Endodermal cell (in vitro differentiated cells): ENCODE measurements at regions not wholly inside any gene's neighbourhood (a gene's known extent, or its start where the extent isn't known, plus 50 kb on each side); places are given as distances from the start of the nearest gene placed in this dataset.
"Not testable (repeated sequence)": the region's sequence is repeated elsewhere in the genome, so short reads cannot be mapped to it uniquely, and the experiment has no call there.

Experiments used
- DNase-seq: peaks from one replicate; pipeline ENCODE4 v3.0.0-alpha.2; 2017
- H3K27ac ChIP-seq: 2 replicates; pipeline ENCODE4 v1.5.1; 2013; ENCODE audit warnings: mild to moderate bottlenecking, low read depth, low read length, moderate library complexity
- H3K27me3 ChIP-seq: 2 replicates; pipeline ENCODE4 v1.6.1; 2013; ENCODE audit warnings: mild to moderate bottlenecking, low read length, moderate library complexity; ENCODE audit not compliant: insufficient read depth, control insufficient read depth, poor library complexity, severe bottlenecking
- H3K36me3 ChIP-seq: 2 replicates; pipeline ENCODE4 v1.7.0; 2013; ENCODE audit warnings: mild to moderate bottlenecking, low read length, moderate library complexity; ENCODE audit not compliant: control insufficient read depth, insufficient read depth
- H3K4me1 ChIP-seq: one replicate; pipeline ENCODE4 v1.7.0; 2013; ENCODE audit warnings: low read length; ENCODE audit not compliant: control insufficient read depth, insufficient read depth
- H3K4me3 ChIP-seq: 2 replicates; pipeline ENCODE4 v1.5.1; 2013; ENCODE audit warnings: mild to moderate bottlenecking, low read length, moderate library complexity
- H3K9ac ChIP-seq: 2 replicates; pipeline ENCODE4 v1.6.1; 2013; ENCODE audit warnings: mild to moderate bottlenecking, low read length, moderate library complexity; ENCODE audit not compliant: poor library complexity, severe bottlenecking; ENCODE audit errors: extremely low read depth
- H3K9me3 ChIP-seq: 2 replicates; pipeline ENCODE4 v1.6.1; 2013; ENCODE audit warnings: mild to moderate bottlenecking, low read length, moderate library complexity; ENCODE audit not compliant: control insufficient read depth
- H3K27ac Mint-ChIP-seq: 2 replicates; pipeline ENCODE4 v1.8.0; 2020; ENCODE audit warnings: mixed read lengths
- H3K27me3 Mint-ChIP-seq: 2 replicates; pipeline ENCODE4 v1.8.0; 2021; ENCODE audit warnings: mild to moderate bottlenecking, mixed read lengths; ENCODE audit not compliant: insufficient read depth
- H3K36me3 Mint-ChIP-seq: 2 replicates; pipeline ENCODE4 v1.8.0; 2020; ENCODE audit warnings: low read depth, mixed read lengths
- H3K4me1 Mint-ChIP-seq: 2 replicates; pipeline ENCODE4 v1.8.0; 2020; ENCODE audit warnings: mixed read lengths
- H3K4me3 Mint-ChIP-seq: 2 replicates; pipeline ENCODE4 v1.8.0; 2020; ENCODE audit warnings: mild to moderate bottlenecking, moderate library complexity, mixed read lengths
- H3K9me3 Mint-ChIP-seq: 2 replicates; pipeline ENCODE4 v1.8.0; 2020; ENCODE audit warnings: mild to moderate bottlenecking, mixed read lengths
- CTCF ChIP-seq: fragments of 200-600 bp; sonication (generic); conservative IDR thresholded peaks from 2 replicates; pipeline ENCODE4 v1.5.0; 2021; ENCODE audit warnings: antibody characterized with exemption, mild to moderate bottlenecking
- WGBS, 2 experiments: methylation state at CpG; one replicate each; pipeline versions ENCODE4 v1.1.5 to v1.1.7; 2013; ENCODE audit warnings: missing lambda C conversion rate in 2 of 2, mixed read lengths in 1 of 2; ENCODE audit not compliant: insufficient coverage in 1 of 2, insufficient read length in 1 of 2; 5-methylcytosine and 5-hydroxymethylcytosine counted together

- Histone ChIP-seq H3K27me3 (no peaks in the 10 kb centered on the region), H3K4me3 (no peak overlapping the region), H3K4me1 (no peaks in the 10 kb centered on the region), H3K27ac (no peak overlapping the region), H3K9me3 (no peaks in the 10 kb centered on the region), H3K36me3 (no peaks in the 10 kb centered on the region), H3K9ac (no peak overlapping the region)
- H3K27ac Mint-ChIP-seq = no peak overlapping the region
- H3K4me1 Mint-ChIP-seq = peaks cover 18% of the 10 kb centered on the region
- H3K9me3 Mint-ChIP-seq = no peaks in the 10 kb centered on the region
- 94% methylated on average over 2 of the region's 2 CpGs; no CpG with 5 or more reads in 1 of the 2 experiments for WGBS, 2 experiments
- H3K27me3 Mint-ChIP-seq = peaks cover 61% of the 10 kb centered on the region
- TF ChIP-seq CTCF = no peak
- no peak for DNase-seq
- no peaks in the 10 kb centered on the region for H3K36me3 Mint-ChIP-seq
- H3K4me3 Mint-ChIP-seq = no peak overlapping the region
These were observed 143.2 kb upstream of the DCAF8L1 start for GRCh38 chrX:28124416-28124815.

GRCh38 chrX:28120580-28121245 is 139.5 kb upstream of the DCAF8L1 start:
- Mint-ChIP-seq H3K4me1 (peaks cover 12% of the 10 kb centered on the region), H3K27me3 (peaks cover 59% of the 10 kb centered on the region)
- H3K4me3 Mint-ChIP-seq, H3K9me3 Mint-ChIP-seq, H3K27me3 ChIP-seq, H3K36me3 Mint-ChIP-seq, H3K4me1 ChIP-seq, H3K9ac ChIP-seq, H3K27ac Mint-ChIP-seq, H3K4me3 ChIP-seq, H3K9me3 ChIP-seq, H3K27ac ChIP-seq, DNase-seq, H3K36me3 ChIP-seq: not testable (repeated sequence)
- WGBS, 2 experiments = 98% methylated on average over 7 of the region's 8 CpGs; no CpG with 5 or more reads in 1 of the 2 experiments

- Histone ChIP-seq H3K9me3 (no peaks in the 10 kb centered on the region), H3K27me3 (no peaks in the 10 kb centered on the region), H3K4me1 (no peaks in the 10 kb centered on the region), H3K36me3 (no peaks in the 10 kb centered on the region), H3K27ac (no peak overlapping the region), H3K9ac (no peak overlapping the region), H3K4me3 (no peak overlapping the region)
- H3K4me1 Mint-ChIP-seq = peaks cover 12% of the 10 kb centered on the region
- H3K9me3 Mint-ChIP-seq = no peaks in the 10 kb centered on the region
- H3K36me3 Mint-ChIP-seq = no peaks in the 10 kb centered on the region
- DNase-seq = no peak
- no peak for TF ChIP-seq CTCF
- 84 to 100% methylated on average over 1 to 4 of the region's 4 CpGs for WGBS, 2 experiments
- no peak overlapping the region for H3K27ac Mint-ChIP-seq
- H3K27me3 Mint-ChIP-seq = peaks cover 54% of the 10 kb centered on the region
- no peak overlapping the region for H3K4me3 Mint-ChIP-seq
These were observed 138.8 kb upstream of the DCAF8L1 start for GRCh38 chrX:28120072-28120471.
